Activated CD4-positive, alpha-beta T cell treated with anti-CD3 and anti-CD28 coated beads, Interleukin-2, amount 50 U/mL, for 16 hours (primary cell): ENCODE measurements at regions not wholly inside any gene's neighbourhood (a gene's known extent, or its start where the extent isn't known, plus 50 kb on each side); places are given as distances from the start of the nearest gene placed in this dataset.
"Not testable (repeated sequence)": the region's sequence is repeated elsewhere in the genome, so short reads cannot be mapped to it uniquely, and the experiment has no call there.

Source experiments
- DNase-seq: peaks from one replicate; pipeline ENCODE4 v3.0.0-alpha.2; 2020

- no peak for DNase-seq
Observed at GRCh38 chr2:198909525-198910267, 548.0 kb downstream of the SATB2 start.

- no peak for DNase-seq
Observed at GRCh38 chr2:198905881-198906612, 551.7 kb downstream of the SATB2 start.

DNA sequence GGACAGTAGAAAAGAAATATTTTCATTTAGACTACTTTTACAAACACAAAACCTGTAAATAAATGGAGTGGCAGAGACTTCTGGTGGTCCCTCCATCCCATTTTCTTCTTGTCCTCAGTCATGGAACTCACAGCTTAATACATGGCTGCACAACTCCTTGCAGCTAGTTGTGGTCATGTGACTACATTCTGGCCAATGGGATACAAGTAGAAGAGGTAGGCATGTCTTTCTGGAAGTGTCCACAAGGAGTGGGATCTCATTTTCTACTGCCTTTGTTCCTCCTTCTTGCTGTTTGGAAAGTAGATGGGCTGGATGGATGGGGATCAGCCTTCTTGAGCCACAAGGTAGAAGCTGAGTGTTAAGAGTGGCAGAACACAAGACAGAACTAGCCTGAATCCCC is 555.8 kb downstream of the SATB2 start:
- no peak for DNase-seq

DNA sequence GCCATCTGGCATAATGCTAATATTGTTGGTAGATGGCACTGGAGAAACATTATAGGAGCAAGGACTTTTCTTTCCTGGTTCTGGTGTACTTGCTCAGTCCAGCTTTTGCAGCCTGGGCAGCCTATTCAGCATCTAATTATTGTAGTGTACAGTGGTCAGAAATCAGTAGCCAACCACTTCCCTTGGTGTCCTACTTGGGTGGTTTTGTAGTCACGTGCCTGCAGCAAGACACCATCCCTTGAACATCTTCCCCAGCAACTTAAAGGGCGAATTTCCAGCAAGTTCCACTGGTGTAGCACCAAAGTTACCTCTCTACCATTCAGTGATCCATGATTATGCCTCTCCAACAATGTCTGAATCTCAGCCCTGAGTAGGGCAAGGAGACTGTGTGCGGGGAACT is 557.6 kb downstream of the SATB2 start:
- no peak for DNase-seq

- DNase-seq = no peak
Observed at GRCh38 chr2:198890490-198890889, 567.2 kb downstream of the SATB2 start.

DNA sequence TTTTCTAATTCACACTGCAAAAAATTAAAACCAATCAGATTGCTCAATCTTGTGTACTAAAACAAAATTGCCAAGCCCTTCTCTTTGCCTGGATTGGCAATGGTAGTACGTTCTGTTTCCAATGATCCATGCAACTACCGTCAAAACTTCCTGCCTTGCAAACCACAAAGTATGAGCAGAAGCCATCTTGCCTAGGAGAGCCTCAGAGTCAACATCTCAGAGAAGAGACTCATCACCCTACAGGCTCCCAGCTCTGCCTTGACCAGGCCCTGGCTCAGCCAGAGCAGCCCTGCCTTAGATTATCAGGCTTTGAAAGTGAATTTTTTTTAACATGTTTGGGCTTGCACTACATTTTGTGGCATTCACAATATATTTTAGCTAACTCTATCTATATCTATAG is 574.1 kb downstream of the SATB2 start:
- DNase-seq = no peak

GRCh38 chr2:198880986-198881385 is 576.8 kb downstream of the SATB2 start:
- DNase-seq = no peak

GRCh38 chr2:198880421-198880820 is 577.3 kb downstream of the SATB2 start:
- DNase-seq = no peak

- DNase-seq = no peak
Observed at GRCh38 chr2:198874472-198874858, 583.3 kb downstream of the SATB2 start.

- DNase-seq = no peak
Observed at GRCh38 chr2:198873503-198874471, 584.0 kb downstream of the SATB2 start.

GRCh38 chr2:198863655-198864054 is 594.1 kb downstream of the SATB2 start:
- DNase-seq = no peak

GRCh38 chr2:198861080-198861479 is 596.7 kb downstream of the SATB2 start:
- no peak for DNase-seq

- no peak for DNase-seq
Observed at GRCh38 chr2:198857246-198857645, 600.5 kb downstream of the SATB2 start.

- not testable (repeated sequence) for DNase-seq
Observed at GRCh38 chr2:198855746-198856145, 602.0 kb downstream of the SATB2 start.

DNA sequence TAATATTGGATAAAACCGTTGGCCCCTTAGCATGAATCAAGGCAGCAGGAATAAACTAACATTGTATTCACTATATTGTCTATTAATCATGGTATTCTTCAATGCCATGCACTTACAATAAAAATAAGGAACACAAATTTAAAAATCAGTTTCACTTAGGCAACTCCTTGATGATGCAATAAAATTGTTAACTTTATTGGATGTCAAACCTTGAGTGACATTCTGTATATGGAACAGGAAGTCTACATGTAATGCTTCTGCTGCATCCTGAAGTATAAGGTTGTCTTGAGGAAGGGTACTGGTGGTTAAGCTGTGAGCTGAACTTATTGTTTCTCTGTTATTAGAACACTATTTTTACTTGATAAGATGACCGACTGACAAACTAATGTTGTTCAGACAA is 605.5 kb downstream of the SATB2 start:
- DNase-seq = no peak

GRCh38 chr2:198825534-198825933 is 632.2 kb downstream of the SATB2 start:
- DNase-seq = no peak

- DNase-seq = no peak
Observed at GRCh38 chr2:198817536-198817935, 640.2 kb downstream of the SATB2 start.

DNA sequence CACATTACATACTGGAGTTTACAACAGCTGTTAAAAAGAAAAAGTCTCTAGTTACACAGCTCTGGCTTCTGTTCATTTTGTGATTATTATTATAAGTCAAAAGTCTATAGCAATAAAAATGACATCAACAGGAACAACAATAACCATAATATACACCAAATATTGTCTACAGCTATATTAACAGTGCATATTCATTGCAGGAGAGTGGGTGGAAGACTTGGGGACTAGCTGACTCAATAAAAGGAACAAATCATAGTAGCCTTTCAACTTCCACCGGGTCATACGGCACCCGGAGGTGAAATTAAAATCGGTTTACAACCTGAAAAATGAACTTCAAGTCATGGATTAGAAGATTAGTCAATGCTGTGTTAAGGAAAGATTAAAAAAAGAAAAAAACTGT is 642.1 kb downstream of the SATB2 start:
- DNase-seq = no peak

DNA sequence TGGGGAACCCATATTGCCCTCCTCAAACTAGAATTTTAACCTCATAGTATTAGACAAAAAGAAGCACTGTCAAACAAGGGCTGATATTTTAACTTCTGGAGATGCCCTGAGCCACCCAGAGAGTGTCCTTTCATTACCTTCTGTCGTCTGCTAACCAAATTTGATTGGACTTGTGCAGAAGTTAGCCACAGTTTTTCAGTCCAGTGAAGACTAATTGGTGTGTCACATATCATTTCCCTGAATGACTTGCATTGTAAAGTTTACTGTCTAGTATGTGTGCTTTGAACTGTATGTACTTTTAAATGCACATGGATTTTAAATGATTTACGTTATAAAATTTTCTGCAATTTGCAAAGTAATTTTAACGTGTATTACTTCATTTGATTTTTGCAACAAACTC is 646.5 kb downstream of the SATB2 start:
- no peak for DNase-seq

DNA sequence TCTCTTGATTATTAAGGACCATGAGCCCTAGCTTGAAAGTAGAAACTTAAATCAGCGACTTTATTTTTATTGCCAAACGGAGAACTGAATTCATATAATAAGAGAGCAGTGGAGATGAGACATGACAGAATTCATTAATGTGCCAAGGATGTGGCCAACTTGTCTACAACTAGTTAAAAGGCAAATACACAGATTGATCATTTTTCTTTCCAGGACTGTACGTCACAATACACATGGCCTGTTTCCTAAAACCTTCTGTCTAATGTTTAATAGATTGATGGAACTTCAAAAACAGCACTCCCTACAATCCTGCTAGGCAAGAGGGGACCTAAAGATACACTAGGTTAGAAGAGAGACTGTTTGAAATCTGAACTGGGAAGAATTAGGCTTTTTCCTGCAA is 647.8 kb downstream of the SATB2 start:
- DNase-seq = no peak

DNA sequence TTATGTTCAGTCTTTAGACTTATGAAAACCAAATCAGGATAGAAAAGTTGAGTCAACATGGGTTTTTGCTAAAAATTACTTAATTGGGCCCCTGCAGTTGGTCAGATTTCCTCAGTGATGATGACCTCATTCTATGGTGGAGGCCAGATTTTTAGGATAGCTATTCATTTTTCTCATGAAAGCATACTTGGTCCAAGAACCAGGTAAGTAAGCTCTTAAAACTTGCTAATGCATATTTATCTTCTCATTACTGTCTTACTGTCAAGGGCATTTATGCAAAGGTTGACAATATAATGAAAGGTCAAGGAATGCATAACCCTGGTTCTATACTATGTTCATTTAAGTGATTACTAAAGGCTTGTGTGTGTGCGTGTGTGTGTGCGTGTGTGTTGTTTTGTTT is 650.6 kb downstream of the SATB2 start:
- DNase-seq = no peak

- DNase-seq = no peak
Observed at GRCh38 chr2:198795419-198795818, 662.3 kb downstream of the SATB2 start.

DNA sequence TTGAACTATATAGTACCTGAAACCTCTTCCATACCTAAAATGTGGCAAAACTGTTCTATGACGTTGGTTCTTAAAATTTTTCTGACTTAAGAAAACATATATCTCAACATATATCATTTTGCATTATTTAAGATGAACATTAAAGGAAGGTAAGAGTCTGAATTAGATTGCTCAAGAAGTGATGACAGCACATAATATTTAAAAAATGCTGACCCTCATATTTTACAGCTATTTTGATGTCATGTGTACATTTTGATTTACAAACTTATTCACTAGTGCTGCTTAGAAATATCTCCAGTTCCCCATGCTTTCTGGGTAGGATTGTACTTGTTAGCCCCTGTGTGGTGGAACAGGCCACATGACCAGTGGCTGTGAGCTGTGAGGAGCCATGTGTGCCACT is 666.1 kb downstream of the SATB2 start:
- DNase-seq = no peak
